ENCODE measurements at regions not wholly inside any gene's neighbourhood (a gene's known extent, or its start where the extent isn't known, plus 50 kb on each side); places are given as distances from the start of the nearest gene placed in this dataset.

DNA sequence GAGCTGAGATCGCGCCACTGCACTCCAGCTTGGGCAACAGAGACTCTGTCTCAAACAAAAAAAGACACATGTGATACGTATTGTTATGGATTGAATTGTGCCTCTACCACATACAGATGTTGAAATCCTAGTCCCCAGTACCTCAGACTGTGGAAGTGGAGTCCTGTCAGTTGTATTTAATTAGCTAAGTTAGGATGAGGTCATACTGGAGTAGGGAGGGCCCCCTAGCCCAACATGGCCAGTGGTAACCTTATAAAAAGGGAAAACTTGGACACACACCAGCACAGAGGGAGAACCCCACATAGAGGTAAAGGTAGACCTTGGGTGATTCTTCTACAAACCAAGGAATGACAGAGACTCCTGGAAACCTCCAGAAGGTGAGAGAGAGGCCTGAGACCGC is 119.8 kb downstream of the GADD45G start:
- Histone ChIP-seq H3K4me1 (ENCODE audit: control insufficient read depth in 5 of 5, insufficient read depth in 5 of 5, low read length in 5 of 5) (peaks cover 0 to 18% (median 7%) of the 10 kb centered on the region in 5 donors), H3K36me3 (ENCODE audit: control insufficient read depth in 4 of 4, insufficient read depth in 4 of 4, low read length in 4 of 4) (no peaks in the 10 kb centered on the region), H3K4me3 (no peak overlapping the region), H3K9me3 (ENCODE audit: control insufficient read depth in 4 of 4, insufficient read depth in 3 of 4, low read length in 3 of 4) (no peaks in the 10 kb centered on the region), H3K27ac (ENCODE audit: low read depth in 1 of 2, low read length in 1 of 2) (no peak overlapping the region), H3K27me3 (ENCODE audit: control insufficient read depth in 3 of 3, insufficient read depth in 3 of 3, low read length in 2 of 3) (no peaks in the 10 kb centered on the region), H3K9ac (ENCODE audit: insufficient read depth in 1 of 2, low read length in 2 of 2) (no peak overlapping the region)
- WGBS, 2 donors, result 77 to 94% methylated on average over 4 of the region's 4 CpGs
- TF ChIP-seq CTCF (IDR thresholded peaks at IDR 0.05; ENCODE audit: control extremely low read depth, extremely low read depth), result no peak
- ATAC-seq (ENCODE audit: insufficient read depth, low FRiP score) (no peak), DNase-seq (no peak)

DNA sequence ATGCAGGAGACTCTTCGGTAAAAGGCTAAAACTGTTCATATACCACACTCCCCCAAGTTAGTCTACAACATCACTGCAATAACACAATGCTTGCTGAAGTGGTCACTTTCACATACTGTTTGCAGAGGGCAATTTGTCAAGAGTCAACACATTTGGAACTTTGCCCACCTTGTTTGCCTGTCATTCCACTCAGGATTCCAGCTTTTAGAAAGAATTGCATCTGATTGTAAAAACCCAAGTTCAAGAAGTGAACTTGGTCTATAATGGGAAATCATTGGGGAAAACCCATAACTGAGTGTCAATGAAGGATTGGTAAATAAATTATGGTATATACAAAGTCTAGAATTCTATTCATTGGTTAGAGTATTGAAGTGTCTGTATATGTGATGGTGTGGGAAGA is 120.5 kb downstream of the GADD45G start:
- WGBS, 2 donors, result 98 to 100% methylated on average over 1 of the region's 1 CpG
- Histone ChIP-seq H3K36me3 (ENCODE audit: control insufficient read depth in 4 of 4, insufficient read depth in 4 of 4, low read length in 4 of 4) (no peaks in the 10 kb centered on the region), H3K4me3 (no peak overlapping the region), H3K27me3 (ENCODE audit: control insufficient read depth in 3 of 3, insufficient read depth in 3 of 3, low read length in 2 of 3) (no peaks in the 10 kb centered on the region), H3K27ac (ENCODE audit: low read depth in 1 of 2, low read length in 1 of 2) (no peak overlapping the region), H3K9me3 (ENCODE audit: control insufficient read depth in 4 of 4, insufficient read depth in 3 of 4, low read length in 3 of 4) (no peaks in the 10 kb centered on the region), H3K9ac (ENCODE audit: insufficient read depth in 1 of 2, low read length in 2 of 2) (no peak overlapping the region), H3K4me1 (ENCODE audit: control insufficient read depth in 5 of 5, insufficient read depth in 5 of 5, low read length in 5 of 5) (peaks cover 0 to 18% (median 8%) of the 10 kb centered on the region in 5 donors)
- ATAC-seq (ENCODE audit: insufficient read depth, low FRiP score) (no peak), DNase-seq (no peak)
- no peak for TF ChIP-seq CTCF (IDR thresholded peaks at IDR 0.05; ENCODE audit: control extremely low read depth, extremely low read depth)

- TF ChIP-seq CTCF (IDR thresholded peaks at IDR 0.05; ENCODE audit: control extremely low read depth, extremely low read depth), result no peak
- H3K27me3 ChIP-seq (ENCODE audit: control insufficient read depth in 3 of 3, insufficient read depth in 3 of 3, low read length in 2 of 3), result no peaks in the 10 kb centered on the region
- H3K36me3 ChIP-seq (ENCODE audit: control insufficient read depth in 4 of 4, insufficient read depth in 4 of 4, low read length in 4 of 4), result no peaks in the 10 kb centered on the region
- peak overlapping the region in 1 of 2 donors; percentile 25 for H3K27ac ChIP-seq (ENCODE audit: low read depth in 1 of 2, low read length in 1 of 2)
- 84 to 88% methylated on average over 5 of the region's 5 CpGs for WGBS, 2 donors
- peaks cover 0 to 26% (median 8%) of the 10 kb centered on the region in 5 donors for H3K4me1 ChIP-seq (ENCODE audit: control insufficient read depth in 5 of 5, insufficient read depth in 5 of 5, low read length in 5 of 5)
- no peak overlapping the region for H3K9ac ChIP-seq (ENCODE audit: insufficient read depth in 1 of 2, low read length in 2 of 2)
- DNase-seq, result no peak
- H3K4me3 ChIP-seq, result no peak overlapping the region
- H3K9me3 ChIP-seq (ENCODE audit: control insufficient read depth in 4 of 4, insufficient read depth in 3 of 4, low read length in 3 of 4), result no peaks in the 10 kb centered on the region
- no peak for ATAC-seq (ENCODE audit: insufficient read depth, low FRiP score)
Observed at GRCh38 chr9:89729954-89730530, 125.2 kb downstream of the GADD45G start.

DNA sequence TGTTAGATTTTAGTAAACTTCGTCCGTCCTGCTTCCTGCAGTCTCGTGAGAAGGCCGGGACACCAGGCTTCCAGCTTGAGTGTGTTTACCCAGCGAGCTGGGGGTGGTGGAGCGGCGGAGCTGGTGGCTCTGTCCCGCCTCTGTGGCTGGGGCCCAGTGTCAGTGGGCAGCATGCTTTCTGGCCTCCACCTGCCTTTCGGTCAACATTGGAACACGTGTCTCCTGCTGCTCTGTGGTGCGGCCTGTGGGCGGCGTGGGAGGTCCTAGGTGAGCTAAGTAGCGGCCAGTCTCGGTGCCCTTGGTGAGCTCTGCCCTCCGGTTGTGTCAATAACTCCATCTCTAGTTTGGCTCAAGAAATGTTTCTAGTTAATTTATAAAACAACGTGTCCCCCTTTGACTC is 125.9 kb downstream of the GADD45G start:
- no peak overlapping the region for H3K27ac ChIP-seq (ENCODE audit: low read depth in 1 of 2, low read length in 1 of 2)
- no peaks in the 10 kb centered on the region for H3K27me3 ChIP-seq (ENCODE audit: control insufficient read depth in 3 of 3, insufficient read depth in 3 of 3, low read length in 2 of 3)
- H3K9me3 ChIP-seq (ENCODE audit: control insufficient read depth in 4 of 4, insufficient read depth in 3 of 4, low read length in 3 of 4), result no peaks in the 10 kb centered on the region
- TF ChIP-seq CTCF (IDR thresholded peaks at IDR 0.05; ENCODE audit: control extremely low read depth, extremely low read depth), result no peak
- whole genome bisulfite sequencing, 2 donors, result 69 to 85% methylated on average over 17 of the region's 17 CpGs
- peaks cover 0 to 26% (median 8%) of the 10 kb centered on the region in 5 donors for H3K4me1 ChIP-seq (ENCODE audit: control insufficient read depth in 5 of 5, insufficient read depth in 5 of 5, low read length in 5 of 5)
- DNase-seq, result peak; percentile 12 to 38 (median 35)
- no peaks in the 10 kb centered on the region for H3K36me3 ChIP-seq (ENCODE audit: control insufficient read depth in 4 of 4, insufficient read depth in 4 of 4, low read length in 4 of 4)
- peak; percentile 65 for ATAC-seq (ENCODE audit: insufficient read depth, low FRiP score)
- no peak overlapping the region for H3K4me3 ChIP-seq
- no peak overlapping the region for H3K9ac ChIP-seq (ENCODE audit: insufficient read depth in 1 of 2, low read length in 2 of 2)
